Fibroblast of lung (primary cell): ENCODE measurements at regions not wholly inside any gene's neighbourhood (a gene's known extent, or its start where the extent isn't known, plus 50 kb on each side); places are given as distances from the start of the nearest gene placed in this dataset.
A peak's percentile ranks its signal among the peaks of the same experiment; 100 is the strongest.

Source experiments
- DNase-seq, 2 donors: peaks; one replicate each; pipeline versions ENCODE4 v3.0.0 to v3.0.0-alpha.2; 2010; ENCODE audit warnings: low read depth in 2 of 2
- H2AFZ ChIP-seq: 2 replicates; pipeline ENCODE4 v1.5.1; 2012; ENCODE audit warnings: low read length, control low read depth, inconsistent platforms
- H3K27ac ChIP-seq: 2 replicates; pipeline ENCODE4 v1.5.1; 2011; ENCODE audit warnings: low read length, control low read depth; ENCODE audit not compliant: insufficient read depth
- H3K27me3 ChIP-seq: 2 replicates; pipeline ENCODE4 v1.5.1; 2011; ENCODE audit warnings: mild to moderate bottlenecking, low read length; ENCODE audit not compliant: control insufficient read depth, insufficient read depth
- H3K36me3 ChIP-seq: 2 replicates; pipeline ENCODE4 v1.5.1; 2011; ENCODE audit warnings: low read length; ENCODE audit not compliant: control insufficient read depth, insufficient read depth
- H3K4me1 ChIP-seq: 2 replicates; pipeline ENCODE4 v1.5.1; 2011; ENCODE audit warnings: low read length; ENCODE audit not compliant: control insufficient read depth, insufficient read depth; ENCODE audit errors: extremely low read depth
- H3K4me2 ChIP-seq: 2 replicates; pipeline ENCODE4 v1.5.1; 2011; ENCODE audit warnings: low read length, control low read depth; ENCODE audit not compliant: insufficient read depth; ENCODE audit errors: extremely low read depth
- H3K4me3 ChIP-seq, 4 experiments: fragments of 200-600 bp in 1 of 4; sonication (generic) in 1 of 4; replicated peaks in 1 of 4; 2 replicates each; pipeline ENCODE4 v1.5.1; 2011 to 2016; ENCODE audit warnings: low read length in 4 of 4, low read depth in 3 of 4, mild to moderate bottlenecking in 3 of 4, control low read depth in 2 of 4, inconsistent platforms in 1 of 4, mixed read lengths in 1 of 4; ENCODE audit not compliant: insufficient read depth in 1 of 4; ENCODE audit errors: control extremely low read depth in 1 of 4
- H3K79me2 ChIP-seq: 2 replicates; pipeline ENCODE4 v1.5.1; 2012; ENCODE audit warnings: mild to moderate bottlenecking, low read length, inconsistent platforms; ENCODE audit not compliant: control insufficient read depth, insufficient read depth
- H3K9ac ChIP-seq: 2 replicates; pipeline ENCODE4 v1.5.1; 2011; ENCODE audit warnings: mild to moderate bottlenecking, low read length, control low read depth; ENCODE audit not compliant: insufficient read depth
- H3K9me3 ChIP-seq: 2 replicates; pipeline ENCODE4 v1.5.1; 2012; ENCODE audit warnings: low read depth, low read length; ENCODE audit not compliant: control insufficient read depth, insufficient read depth
- H4K20me1 ChIP-seq: 2 replicates; pipeline ENCODE4 v1.5.1; 2011; ENCODE audit warnings: low read length; ENCODE audit not compliant: control insufficient read depth, insufficient read depth; ENCODE audit errors: extremely low read depth
- EZH2 ChIP-seq: IDR thresholded peaks from 2 replicates; pipeline ENCODE4 v1.5.1; 2012; ENCODE audit warnings: low read length, control low read depth, mild to moderate bottlenecking; ENCODE audit errors: missing control alignments
- TF ChIP-seq, protein P1 (sequence below), 2 donors: IDR thresholded peaks in 1 of 2; conservative IDR thresholded peaks in 1 of 2; 1 replicate in 1 of 2; 2 replicates in 1 of 2; pipeline ENCODE4 v1.5.1; 2011 to 2012; ENCODE audit warnings: low read length in 2 of 2, control low read depth in 1 of 2, inconsistent platforms in 1 of 2, low read depth in 1 of 2, mild to moderate bottlenecking in 1 of 2

GRCh38 chr3:193788189-193788991 lies 195.4 kb downstream of the OPA1 start:
- H3K9ac ChIP-seq, result no peak overlapping the region
- DNase-seq, result peak; percentile 56 to 69
- no peaks in the 10 kb centered on the region for H4K20me1 ChIP-seq
- no peaks in the 10 kb centered on the region for H3K9me3 ChIP-seq
- no peak overlapping the region for H2AFZ ChIP-seq
- no peak overlapping the region for H3K27ac ChIP-seq
- no peaks in the 10 kb centered on the region for H3K4me1 ChIP-seq
- no peak overlapping the region for H3K4me2 ChIP-seq
- H3K27me3 ChIP-seq, result peaks cover 11% of the 10 kb centered on the region
- no peaks in the 10 kb centered on the region for H3K36me3 ChIP-seq
- no peaks in the 10 kb centered on the region for H3K79me2 ChIP-seq
- no peak overlapping the region for H3K4me3 ChIP-seq
- TF ChIP-seq, protein P1, sequence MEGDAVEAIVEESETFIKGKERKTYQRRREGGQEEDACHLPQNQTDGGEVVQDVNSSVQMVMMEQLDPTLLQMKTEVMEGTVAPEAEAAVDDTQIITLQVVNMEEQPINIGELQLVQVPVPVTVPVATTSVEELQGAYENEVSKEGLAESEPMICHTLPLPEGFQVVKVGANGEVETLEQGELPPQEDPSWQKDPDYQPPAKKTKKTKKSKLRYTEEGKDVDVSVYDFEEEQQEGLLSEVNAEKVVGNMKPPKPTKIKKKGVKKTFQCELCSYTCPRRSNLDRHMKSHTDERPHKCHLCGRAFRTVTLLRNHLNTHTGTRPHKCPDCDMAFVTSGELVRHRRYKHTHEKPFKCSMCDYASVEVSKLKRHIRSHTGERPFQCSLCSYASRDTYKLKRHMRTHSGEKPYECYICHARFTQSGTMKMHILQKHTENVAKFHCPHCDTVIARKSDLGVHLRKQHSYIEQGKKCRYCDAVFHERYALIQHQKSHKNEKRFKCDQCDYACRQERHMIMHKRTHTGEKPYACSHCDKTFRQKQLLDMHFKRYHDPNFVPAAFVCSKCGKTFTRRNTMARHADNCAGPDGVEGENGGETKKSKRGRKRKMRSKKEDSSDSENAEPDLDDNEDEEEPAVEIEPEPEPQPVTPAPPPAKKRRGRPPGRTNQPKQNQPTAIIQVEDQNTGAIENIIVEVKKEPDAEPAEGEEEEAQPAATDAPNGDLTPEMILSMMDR (conservative IDR thresholded peaks at IDR 0.05 in 1 of 2, IDR thresholded peaks at IDR 0.05 in 1 of 2; ENCODE audit: low read depth in 1 of 2, low read length in 2 of 2), result peak; percentile 74 to 94
- no peak for TF ChIP-seq EZH2

GRCh38 chr3:193789455-193789854 lies 196.4 kb downstream of the OPA1 start:
- Histone ChIP-seq H3K4me2 (no peak overlapping the region), H2AFZ (no peak overlapping the region), H3K79me2 (no peaks in the 10 kb centered on the region), H3K9ac (no peak overlapping the region), H3K9me3 (no peaks in the 10 kb centered on the region), H3K27ac (no peak overlapping the region), H4K20me1 (no peaks in the 10 kb centered on the region), H3K27me3 (peaks cover 14% of the 10 kb centered on the region), H3K4me3 (no peak overlapping the region), H3K36me3 (no peaks in the 10 kb centered on the region), H3K4me1 (no peaks in the 10 kb centered on the region)
- TF ChIP-seq, protein P1 (conservative IDR thresholded peaks at IDR 0.05 in 1 of 2, IDR thresholded peaks at IDR 0.05 in 1 of 2; ENCODE audit: low read depth in 1 of 2, low read length in 2 of 2), result no peak
- TF ChIP-seq EZH2, result no peak
- DNase-seq, result no peak

DNA sequence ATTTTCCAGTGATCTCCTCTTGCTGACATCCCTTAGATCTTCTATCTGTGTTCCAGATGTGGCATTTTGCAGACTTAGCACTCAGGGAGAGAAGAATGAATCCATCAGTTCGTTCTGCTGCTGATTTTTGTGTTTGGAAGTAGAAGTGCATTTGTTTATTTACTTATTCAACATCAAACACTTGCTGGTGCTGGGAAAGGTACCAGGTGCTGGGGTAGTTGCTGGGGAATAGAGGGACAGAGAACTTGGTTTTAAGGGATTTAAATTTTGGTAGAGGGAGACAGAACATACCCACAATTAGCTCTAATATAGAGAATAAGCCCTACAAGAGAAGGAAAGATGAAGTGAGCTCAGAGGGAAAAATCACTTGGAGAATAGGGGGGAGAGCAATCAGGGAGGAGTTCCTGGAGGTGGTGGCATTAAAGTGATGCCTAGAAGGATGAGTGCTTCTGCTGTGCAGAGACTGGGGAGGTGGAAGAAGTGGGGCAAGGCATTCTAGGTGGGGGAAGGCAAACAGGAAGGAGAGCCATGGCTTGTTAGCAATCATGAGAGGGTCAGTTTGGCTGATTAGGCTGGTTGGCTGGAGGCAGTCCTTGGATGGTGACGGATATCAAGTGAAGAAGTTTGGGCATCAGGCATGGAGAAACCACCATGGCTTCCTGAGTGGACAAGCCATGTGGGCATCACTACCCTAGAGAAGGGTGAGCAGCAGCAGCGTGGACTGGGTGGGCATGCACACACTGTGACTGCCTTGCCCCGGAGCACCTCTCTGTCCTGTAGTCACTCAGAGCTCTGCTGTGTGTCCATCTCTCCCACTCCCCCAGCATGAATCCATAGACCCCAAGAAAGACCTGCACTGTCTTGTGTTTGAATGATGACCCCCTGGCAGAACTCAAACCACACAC lies 197.3 kb downstream of the OPA1 start:
- H2AFZ ChIP-seq, result no peak overlapping the region
- no peaks in the 10 kb centered on the region for H4K20me1 ChIP-seq
- H3K36me3 ChIP-seq, result no peaks in the 10 kb centered on the region
- no peaks in the 10 kb centered on the region for H3K79me2 ChIP-seq
- no peak overlapping the region for H3K4me3 ChIP-seq
- H3K4me1 ChIP-seq, result no peaks in the 10 kb centered on the region
- no peaks in the 10 kb centered on the region for H3K9me3 ChIP-seq
- H3K4me2 ChIP-seq, result no peak overlapping the region
- no peak overlapping the region for H3K9ac ChIP-seq
- no peak overlapping the region for H3K27ac ChIP-seq
- no peak for DNase-seq
- peak; percentile 40 for TF ChIP-seq EZH2
- TF ChIP-seq, protein P1 (conservative IDR thresholded peaks at IDR 0.05 in 1 of 2, IDR thresholded peaks at IDR 0.05 in 1 of 2; ENCODE audit: low read depth in 1 of 2, low read length in 2 of 2), result no peak
- H3K27me3 ChIP-seq, result peaks cover 16% of the 10 kb centered on the region
